GM10266 (cell line): ENCODE measurements at regions not wholly inside any gene's neighbourhood (a gene's known extent, or its start where the extent isn't known, plus 50 kb on each side); places are given as distances from the start of the nearest gene placed in this dataset.
"Not testable (repeated sequence)": the region's sequence is repeated elsewhere in the genome, so short reads cannot be mapped to it uniquely, and the experiment has no call there.

Experiments used
- DNase-seq: peaks from one replicate; pipeline ENCODE4 v3.0.0; 2012; ENCODE audit errors: extremely low spot score
- TF ChIP-seq, protein P1 (sequence below): IDR thresholded peaks from 2 replicates; pipeline ENCODE4 v1.5.1; 2012; ENCODE audit warnings: mild to moderate bottlenecking, low read depth; ENCODE audit not compliant: control insufficient read depth, insufficient read depth; ENCODE audit errors: missing control alignments

DNA sequence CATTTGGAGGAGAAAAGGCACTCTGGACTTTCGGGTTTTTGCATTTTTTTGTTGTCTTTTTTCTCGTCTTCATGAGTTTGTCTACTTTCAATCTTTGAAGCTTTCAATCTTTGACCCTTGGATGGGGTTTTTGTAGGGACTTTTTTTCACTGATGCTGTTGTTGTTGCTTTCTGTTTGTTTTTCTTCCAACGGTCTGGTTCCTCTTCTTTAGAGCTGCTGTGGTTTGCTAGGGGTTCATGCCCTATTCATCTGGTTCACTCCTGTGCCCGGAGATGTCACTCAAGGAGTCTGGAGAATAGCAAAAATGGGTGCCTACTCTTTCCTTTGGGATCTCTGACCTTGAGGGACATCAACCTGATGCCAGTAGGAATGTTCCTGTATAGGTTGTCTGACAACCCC lies 378.6 kb upstream of the TYRP1 start:
- TF ChIP-seq, protein P1, sequence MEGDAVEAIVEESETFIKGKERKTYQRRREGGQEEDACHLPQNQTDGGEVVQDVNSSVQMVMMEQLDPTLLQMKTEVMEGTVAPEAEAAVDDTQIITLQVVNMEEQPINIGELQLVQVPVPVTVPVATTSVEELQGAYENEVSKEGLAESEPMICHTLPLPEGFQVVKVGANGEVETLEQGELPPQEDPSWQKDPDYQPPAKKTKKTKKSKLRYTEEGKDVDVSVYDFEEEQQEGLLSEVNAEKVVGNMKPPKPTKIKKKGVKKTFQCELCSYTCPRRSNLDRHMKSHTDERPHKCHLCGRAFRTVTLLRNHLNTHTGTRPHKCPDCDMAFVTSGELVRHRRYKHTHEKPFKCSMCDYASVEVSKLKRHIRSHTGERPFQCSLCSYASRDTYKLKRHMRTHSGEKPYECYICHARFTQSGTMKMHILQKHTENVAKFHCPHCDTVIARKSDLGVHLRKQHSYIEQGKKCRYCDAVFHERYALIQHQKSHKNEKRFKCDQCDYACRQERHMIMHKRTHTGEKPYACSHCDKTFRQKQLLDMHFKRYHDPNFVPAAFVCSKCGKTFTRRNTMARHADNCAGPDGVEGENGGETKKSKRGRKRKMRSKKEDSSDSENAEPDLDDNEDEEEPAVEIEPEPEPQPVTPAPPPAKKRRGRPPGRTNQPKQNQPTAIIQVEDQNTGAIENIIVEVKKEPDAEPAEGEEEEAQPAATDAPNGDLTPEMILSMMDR = no peak
- no peak for DNase-seq

DNA sequence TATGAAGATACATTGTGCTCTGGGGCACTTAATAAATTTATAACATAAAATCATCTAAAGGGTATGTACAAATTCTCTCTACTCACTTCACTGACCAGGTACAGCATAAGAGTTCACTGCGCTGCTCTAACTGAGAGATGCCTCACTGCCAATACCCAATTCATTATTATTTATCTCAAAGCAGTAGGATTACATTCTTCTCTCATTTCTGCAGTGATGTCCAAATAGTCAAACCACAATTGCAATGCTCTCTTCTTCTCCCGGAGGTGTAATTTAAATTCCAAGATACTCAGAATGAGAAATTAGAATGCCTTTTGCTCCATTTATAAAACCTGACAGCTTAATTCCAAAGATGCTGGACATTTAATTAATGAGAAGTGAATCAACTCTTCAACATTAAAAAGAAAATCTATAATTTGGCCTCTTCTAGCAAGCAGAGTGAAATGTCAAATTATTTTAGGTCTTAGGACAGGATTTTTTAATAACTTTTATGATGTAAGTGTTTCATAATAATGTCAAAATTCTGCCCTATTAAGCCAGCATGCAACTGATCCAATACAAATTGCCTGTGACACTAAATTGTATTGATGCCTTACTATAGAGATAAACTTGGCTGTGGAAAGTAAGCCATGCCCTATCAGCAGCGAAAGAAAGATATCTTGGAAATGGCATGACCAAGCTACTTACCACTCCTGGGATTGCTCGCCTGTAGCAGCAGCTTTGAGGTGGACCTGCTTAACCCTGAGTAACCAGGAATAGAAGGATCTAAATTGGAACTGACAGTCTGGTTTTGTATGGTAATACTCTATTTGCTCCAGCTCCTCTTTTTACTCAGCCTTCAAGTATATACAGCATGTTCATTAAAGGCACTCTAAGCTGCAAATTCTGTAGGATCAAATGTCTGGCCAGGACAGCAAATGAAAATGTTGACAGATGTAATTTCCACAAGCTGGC lies 374.2 kb upstream of the TYRP1 start:
- DNase-seq = no peak
- TF ChIP-seq, protein P1 = no peak

DNA sequence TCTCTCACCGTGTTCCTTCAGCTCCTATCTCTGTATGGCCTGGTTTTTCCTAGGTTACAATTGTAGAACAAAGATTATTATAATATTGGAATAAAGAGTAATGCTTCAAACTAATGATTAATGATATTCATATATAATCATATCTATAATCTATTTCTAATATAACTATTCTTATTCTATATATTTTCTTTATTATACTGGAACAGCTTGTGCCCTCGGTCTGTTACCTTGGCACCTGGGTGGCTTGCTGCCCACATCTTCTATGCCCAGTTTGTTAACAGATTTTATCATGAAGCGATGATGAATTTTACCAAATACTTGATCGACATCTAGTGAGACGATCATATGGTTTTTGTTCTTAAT lies 363.6 kb upstream of the TYRP1 start:
- no peak for DNase-seq
- TF ChIP-seq, protein P1 = no peak

DNA sequence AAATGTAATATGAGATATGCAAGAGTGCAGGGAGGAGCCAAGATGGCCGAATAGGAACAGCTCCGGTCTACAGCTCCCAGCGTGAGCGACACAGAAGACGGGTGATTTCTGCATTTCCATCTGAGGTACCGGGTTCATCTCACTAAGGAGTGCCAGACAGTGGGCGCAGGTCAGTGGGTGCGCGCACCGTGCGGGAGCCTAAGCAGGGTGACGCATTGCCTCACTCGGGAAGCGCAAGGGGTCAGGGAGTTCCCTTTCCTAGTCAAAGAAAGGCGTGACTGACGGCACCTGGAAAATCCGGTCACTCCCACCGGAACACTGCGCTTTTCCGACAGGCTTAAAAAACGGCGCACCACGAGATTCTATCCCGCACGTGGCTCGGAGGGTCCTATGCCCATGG lies 359.2 kb upstream of the TYRP1 start:
- DNase-seq = not testable (repeated sequence)

DNA sequence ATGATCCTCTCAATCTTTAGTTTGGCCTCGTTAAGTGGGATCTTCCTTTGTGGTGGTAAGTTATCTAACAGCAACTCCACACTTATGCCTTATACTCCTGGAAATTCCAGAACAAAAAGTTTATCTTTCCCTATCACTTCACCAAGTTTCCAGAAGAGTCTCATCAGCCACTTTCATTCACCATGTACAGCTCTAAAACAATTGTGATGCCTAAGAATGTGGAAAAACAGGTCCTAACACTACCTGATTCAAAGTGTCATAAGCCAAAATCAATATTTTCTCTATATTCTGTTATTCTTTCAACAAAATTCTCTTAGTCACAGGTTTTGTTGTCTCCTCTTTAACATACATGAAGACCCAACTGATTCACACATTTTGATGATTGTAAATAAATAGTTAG lies 342.4 kb upstream of the TYRP1 start:
- TF ChIP-seq, protein P1 = no peak
- no peak for DNase-seq

DNA sequence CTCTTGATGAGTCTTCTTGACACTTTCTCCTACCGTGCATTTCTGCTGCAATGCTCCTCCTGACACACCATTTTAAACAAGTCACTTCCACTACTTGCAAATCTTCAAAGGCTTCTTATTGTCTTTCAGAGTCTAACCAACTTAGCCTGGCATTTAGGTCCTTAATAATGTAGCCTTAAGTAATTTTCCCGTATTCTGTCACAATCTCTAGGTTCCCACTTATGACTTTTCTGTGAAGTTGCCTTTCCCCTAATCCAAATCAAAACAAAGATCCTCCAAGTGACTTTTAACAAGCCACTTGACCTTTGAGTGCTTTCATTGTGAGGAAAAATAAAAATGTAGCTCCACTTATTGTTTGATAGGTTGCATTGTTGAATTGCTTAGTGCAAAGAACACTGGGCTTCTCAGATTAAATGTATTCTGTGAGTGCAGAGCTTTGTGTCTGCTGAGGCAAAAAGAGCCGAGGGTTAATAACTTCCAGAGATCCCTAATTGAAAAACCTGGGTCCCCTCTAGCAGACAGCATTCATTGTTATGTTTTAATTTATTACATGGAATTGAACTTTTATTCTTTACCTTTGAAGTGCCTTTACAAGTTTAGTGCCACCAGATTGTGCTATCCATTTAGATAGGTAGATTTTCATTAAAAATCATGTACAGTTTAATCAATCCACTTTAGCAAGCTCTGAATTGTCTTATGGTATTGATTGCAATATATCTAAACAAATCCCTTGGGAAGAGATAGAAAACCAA lies 341.7 kb upstream of the TYRP1 start:
- TF ChIP-seq, protein P1 = no peak

DNA sequence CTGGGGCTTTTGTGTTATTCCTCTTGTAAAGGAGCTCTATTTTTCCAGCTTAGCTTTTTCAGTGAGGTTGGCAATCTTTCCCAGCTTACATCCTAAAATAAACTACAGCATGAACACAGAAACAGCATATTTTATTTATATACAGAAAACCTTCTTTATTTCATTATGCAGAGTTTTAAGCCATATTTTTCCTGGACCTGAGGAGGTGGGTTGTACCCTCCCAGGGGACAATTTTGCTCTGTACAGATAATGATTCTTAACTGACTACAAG lies 341.2 kb upstream of the TYRP1 start:
- TF ChIP-seq, protein P1 = no peak
- DNase-seq = no peak

More for the DNA sequence above, 341.7 kb upstream of the TYRP1 start:
- DNase-seq = no peak
